Mesenchymal stem cell (in vitro differentiated cells and primary cell): ENCODE measurements at regions not wholly inside any gene's neighbourhood (a gene's known extent, or its start where the extent isn't known, plus 50 kb on each side); places are given as distances from the start of the nearest gene placed in this dataset.

ENCODE experiments used
- DNase-seq: peaks from one replicate; pipeline ENCODE4 v3.0.0-alpha.2; 2013
- H2AFZ ChIP-seq: one replicate; pipeline ENCODE4 v1.6.1; 2013; ENCODE audit warnings: low read depth, mild to moderate bottlenecking, control low read depth, inconsistent platforms, low read length, moderate library complexity
- H2AK5ac ChIP-seq: 2 replicates; pipeline ENCODE4 v1.6.1; 2013; ENCODE audit warnings: low read length, moderate library complexity, mild to moderate bottlenecking, inconsistent platforms; ENCODE audit not compliant: severe bottlenecking
- H2BK120ac ChIP-seq: one replicate; pipeline ENCODE4 v1.6.1; 2013; ENCODE audit warnings: low read depth, mild to moderate bottlenecking, inconsistent platforms, low read length, moderate library complexity
- H2BK12ac ChIP-seq, 2 experiments: one replicate each; pipeline ENCODE4 v1.6.1; 2013; ENCODE audit warnings: inconsistent platforms in 2 of 2, low read length in 2 of 2, mild to moderate bottlenecking in 2 of 2, moderate library complexity in 2 of 2, control low read depth in 1 of 2
- H2BK15ac ChIP-seq: one replicate; pipeline ENCODE4 v1.6.1; 2013; ENCODE audit warnings: mild to moderate bottlenecking, low read depth, inconsistent platforms; ENCODE audit not compliant: poor library complexity, severe bottlenecking
- H2BK5ac ChIP-seq: 2 replicates; pipeline ENCODE4 v1.6.1; 2013; ENCODE audit warnings: low read depth, mild to moderate bottlenecking, low read length, control low read depth, inconsistent platforms; ENCODE audit not compliant: poor library complexity, severe bottlenecking
- H3K14ac ChIP-seq, 2 experiments: one replicate each; pipeline ENCODE4 v1.6.1; 2013; ENCODE audit warnings: inconsistent platforms in 2 of 2, low read length in 2 of 2, control low read depth in 1 of 2, mild to moderate bottlenecking in 1 of 2, moderate library complexity in 1 of 2
- H3K18ac ChIP-seq, 2 experiments: one replicate each; pipeline ENCODE4 v1.6.1; 2013; ENCODE audit warnings: inconsistent platforms in 2 of 2, low read length in 2 of 2, control low read depth in 1 of 2, low read depth in 1 of 2, mild to moderate bottlenecking in 1 of 2
- H3K23ac ChIP-seq, 2 experiments: one replicate each; pipeline ENCODE4 v1.6.1; 2013; ENCODE audit warnings: inconsistent platforms in 2 of 2, low read length in 2 of 2, mild to moderate bottlenecking in 2 of 2, moderate library complexity in 2 of 2, control low read depth in 1 of 2
- H3K27ac ChIP-seq: 2 replicates; pipeline ENCODE4 v1.5.1; 2013; ENCODE audit warnings: mild to moderate bottlenecking, moderate library complexity, low read length, control low read depth, inconsistent platforms; ENCODE audit not compliant: poor library complexity, severe bottlenecking
- H3K27me3 ChIP-seq, 2 experiments: 2 replicates each; pipeline versions ENCODE4 v1.6.1 to v1.7.0; 2013; ENCODE audit warnings: low read length in 2 of 2, mild to moderate bottlenecking in 2 of 2, moderate library complexity in 2 of 2, control low read depth in 1 of 2, inconsistent platforms in 1 of 2; ENCODE audit not compliant: control insufficient read depth in 1 of 2, insufficient read depth in 1 of 2
- H3K36me3 ChIP-seq, 2 experiments: 2 replicates each; pipeline versions ENCODE4 v1.6.1 to v1.7.0; 2013; ENCODE audit warnings: low read length in 2 of 2, control low read depth in 1 of 2, inconsistent platforms in 1 of 2, low read depth in 1 of 2, mild to moderate bottlenecking in 1 of 2; ENCODE audit not compliant: insufficient read depth in 2 of 2, control insufficient read depth in 1 of 2
- H3K4ac ChIP-seq, 2 experiments: one replicate each; pipeline ENCODE4 v1.6.1; 2013; ENCODE audit warnings: inconsistent platforms in 2 of 2, low read length in 2 of 2, mild to moderate bottlenecking in 2 of 2, moderate library complexity in 2 of 2, control low read depth in 1 of 2, low read depth in 1 of 2
- H3K4me1 ChIP-seq: 2 replicates; pipeline ENCODE4 v1.6.1; 2013; ENCODE audit warnings: low read depth, low read length, control low read depth; ENCODE audit not compliant: control insufficient read depth, insufficient read depth
- H3K4me2 ChIP-seq: 2 replicates; pipeline ENCODE4 v1.6.1; 2013; ENCODE audit warnings: low read length, mild to moderate bottlenecking, inconsistent platforms; ENCODE audit not compliant: poor library complexity, severe bottlenecking
- H3K4me3 ChIP-seq, 2 experiments: 2 replicates each; pipeline versions ENCODE4 v1.5.1 to v1.7.0; 2013; ENCODE audit warnings: low read length in 2 of 2, mild to moderate bottlenecking in 2 of 2, control low read depth in 1 of 2, low read depth in 1 of 2; ENCODE audit not compliant: insufficient read depth in 1 of 2
- H3K79me1 ChIP-seq: replicated peaks from 2 replicates; pipeline ENCODE4 v1.6.1; 2013; ENCODE audit warnings: mild to moderate bottlenecking, control low read depth, low read length, inconsistent platforms; ENCODE audit not compliant: poor library complexity, severe bottlenecking
- H3K9ac ChIP-seq: 2 replicates; pipeline ENCODE4 v1.7.0; 2013; ENCODE audit warnings: mild to moderate bottlenecking, low read length, moderate library complexity
- H3K9me3 ChIP-seq: 2 replicates; pipeline ENCODE4 v1.7.0; 2013; ENCODE audit warnings: mild to moderate bottlenecking, low read length; ENCODE audit not compliant: control insufficient read depth
- H4K8ac ChIP-seq: one replicate; pipeline ENCODE4 v1.6.1; 2013; ENCODE audit warnings: inconsistent platforms, mild to moderate bottlenecking, low read length, moderate library complexity
- H4K91ac ChIP-seq: one replicate; pipeline ENCODE4 v1.6.1; 2013; ENCODE audit warnings: mild to moderate bottlenecking, low read length, inconsistent platforms
- WGBS: methylation state at CpG from one replicate; pipeline ENCODE4 v1.1.7; 2013; ENCODE audit warnings: mixed read lengths; 5-methylcytosine and 5-hydroxymethylcytosine counted together

DNA sequence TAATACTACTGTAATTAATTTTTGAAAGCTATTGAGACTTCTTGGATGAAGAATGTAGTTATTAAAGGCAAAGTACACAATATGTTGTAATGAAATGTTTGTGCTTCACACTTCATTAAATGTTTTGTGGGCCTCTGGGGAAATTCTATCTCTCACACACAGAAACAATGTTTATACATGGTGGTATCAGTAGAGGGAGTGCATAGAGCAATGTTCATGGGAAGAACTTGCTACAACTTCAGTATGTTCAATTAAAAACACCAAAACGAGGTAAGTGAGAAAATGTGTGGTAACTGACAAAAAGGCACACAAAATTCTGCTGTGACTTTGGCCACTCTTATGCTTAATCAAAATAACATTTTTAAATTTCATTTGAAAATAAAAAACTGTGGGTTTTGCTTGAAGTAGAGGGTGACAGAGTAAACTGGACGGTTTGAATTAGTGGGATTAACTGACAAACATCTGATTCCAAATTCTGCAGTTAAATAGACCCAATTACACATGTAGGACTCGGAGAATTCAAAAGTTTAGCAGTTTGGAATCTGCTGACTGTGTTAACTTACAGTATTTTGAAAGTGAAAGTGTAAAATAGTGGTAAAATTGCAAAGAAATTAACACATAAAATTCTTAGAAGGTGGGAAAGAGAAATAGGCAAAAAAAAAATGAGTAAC lies 111.4 kb upstream of the TTC29 start:
- H2AFZ ChIP-seq = no peak overlapping the region
- H3K27ac ChIP-seq = peak overlapping the region; percentile 24
- no peaks in the 10 kb centered on the region for H3K79me1 ChIP-seq
- H3K27me3 ChIP-seq = no peaks in the 10 kb centered on the region
- no peak overlapping the region for H3K4me2 ChIP-seq
- no peak overlapping the region for H2BK15ac ChIP-seq
- no peak overlapping the region for H4K91ac ChIP-seq
- no peak overlapping the region for H2BK12ac ChIP-seq
- no peak overlapping the region for H2BK5ac ChIP-seq
- H3K23ac ChIP-seq = no peak overlapping the region
- WGBS = 63% methylated on average over 1 of the region's 3 CpGs
- H3K18ac ChIP-seq = no peak overlapping the region
- peak overlapping the region in 1 of 2 experiments; percentile 71 for H3K4me3 ChIP-seq
- no peaks in the 10 kb centered on the region for H3K4me1 ChIP-seq
- no peak overlapping the region for H3K14ac ChIP-seq
- H2BK120ac ChIP-seq = no peak overlapping the region
- H3K9ac ChIP-seq = peak overlapping the region; percentile 86
- DNase-seq = peak; percentile 35
- H3K9me3 ChIP-seq = no peaks in the 10 kb centered on the region
- no peak overlapping the region for H3K4ac ChIP-seq
- H2AK5ac ChIP-seq = no peak overlapping the region
- no peak overlapping the region for H4K8ac ChIP-seq
- no peaks in the 10 kb centered on the region for H3K36me3 ChIP-seq

DNA sequence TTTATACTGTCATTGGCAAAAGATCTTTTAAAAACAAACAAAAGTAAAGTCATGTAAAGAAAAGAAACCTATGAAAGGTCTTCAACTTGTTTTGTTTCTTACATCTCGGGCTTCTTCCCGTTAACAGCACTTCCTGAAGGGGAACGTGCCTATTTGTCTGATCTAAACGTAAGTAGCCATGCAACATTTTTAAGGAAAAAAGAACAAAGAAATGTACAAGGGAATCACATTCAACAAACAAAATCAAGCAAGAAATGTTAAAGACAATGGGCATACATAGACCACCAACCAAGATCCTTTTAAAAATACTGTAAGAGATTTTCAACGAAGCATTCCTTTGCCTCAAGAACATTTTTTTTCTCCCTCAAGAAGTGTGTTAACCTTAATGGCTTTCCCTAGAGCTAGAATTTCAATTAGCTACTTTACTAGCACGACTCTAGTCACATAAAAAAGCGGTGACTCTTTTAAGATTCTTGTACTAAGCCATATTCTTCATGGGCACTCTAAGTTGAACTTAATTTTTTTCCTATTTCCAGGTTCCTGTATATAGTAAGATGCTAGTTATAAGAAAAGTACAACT lies 112.0 kb upstream of the TTC29 start:
- no peak overlapping the region for H2AFZ ChIP-seq

DNA sequence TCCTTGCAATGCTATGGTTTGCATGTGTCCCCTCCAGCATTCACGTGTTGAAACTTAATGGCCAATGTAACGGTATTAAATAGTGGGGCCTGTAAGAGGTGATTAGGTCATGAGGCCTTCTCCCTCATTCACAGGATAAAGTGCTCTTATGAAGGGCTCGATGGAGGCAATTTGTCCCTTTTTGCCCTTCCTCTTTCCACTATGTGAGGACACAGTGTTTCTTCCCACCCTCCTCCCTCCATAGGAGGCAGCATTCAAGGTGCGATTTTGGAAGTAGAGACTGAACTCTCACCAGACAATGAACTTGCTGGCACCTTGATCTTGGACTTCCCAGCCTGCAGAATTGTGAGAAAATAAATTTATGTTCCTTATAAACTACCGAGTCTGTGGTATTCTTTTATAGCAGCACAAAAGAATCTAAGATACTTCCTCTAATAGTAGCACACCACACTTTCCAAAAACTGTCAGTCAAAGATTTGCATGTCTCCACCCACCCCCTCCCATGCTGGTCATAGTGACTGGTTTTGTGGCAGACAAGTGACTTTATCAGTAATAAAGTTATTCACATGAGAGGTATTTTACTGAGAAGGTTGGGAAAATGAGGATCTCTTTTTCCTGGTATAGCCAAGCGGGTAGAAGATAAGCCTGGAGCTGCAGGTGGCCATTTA lies 113.5 kb upstream of the TTC29 start:
- Histone ChIP-seq H3K9ac (no peak overlapping the region), H3K4me1 (no peaks in the 10 kb centered on the region), H3K27me3 (no peaks in the 10 kb centered on the region), H3K27ac (no peak overlapping the region), H3K4me3 (no peak overlapping the region), H3K18ac (no peak overlapping the region), H4K8ac (no peak overlapping the region), H3K79me1 (no peaks in the 10 kb centered on the region), H2BK5ac (no peak overlapping the region), H2AFZ (no peak overlapping the region), H2AK5ac (no peak overlapping the region), H3K4me2 (no peak overlapping the region), H3K14ac (no peak overlapping the region), H2BK15ac (no peak overlapping the region), H3K23ac (no peak overlapping the region), H3K36me3 (no peaks in the 10 kb centered on the region), H2BK120ac (no peak overlapping the region), H3K9me3 (no peaks in the 10 kb centered on the region), H4K91ac (no peak overlapping the region), H3K4ac (no peak overlapping the region), H2BK12ac (no peak overlapping the region)
- WGBS = 94% methylated on average over 4 of the region's 6 CpGs
- no peak for DNase-seq

More for the DNA sequence above, 112.0 kb upstream of the TTC29 start:
- Histone ChIP-seq H3K79me1 (no peaks in the 10 kb centered on the region), H3K14ac (no peak overlapping the region), H3K4me2 (peak overlapping the region; percentile 1), H3K36me3 (no peaks in the 10 kb centered on the region), H3K27ac (no peak overlapping the region), H4K91ac (no peak overlapping the region), H3K27me3 (no peaks in the 10 kb centered on the region), H2BK120ac (no peak overlapping the region), H2AK5ac (no peak overlapping the region), H3K18ac (no peak overlapping the region), H2BK15ac (no peak overlapping the region), H2BK5ac (no peak overlapping the region), H4K8ac (no peak overlapping the region), H2BK12ac (no peak overlapping the region), H3K9ac (peak overlapping the region; percentile 86), H3K23ac (no peak overlapping the region), H3K4me3 (peak overlapping the region in 1 of 2 experiments; percentile 71), H3K4me1 (no peaks in the 10 kb centered on the region), H3K4ac (no peak overlapping the region), H3K9me3 (no peaks in the 10 kb centered on the region)
- peak; percentile 40 for DNase-seq
- WGBS = 50% methylated on average over 6 of the region's 7 CpGs

DNA sequence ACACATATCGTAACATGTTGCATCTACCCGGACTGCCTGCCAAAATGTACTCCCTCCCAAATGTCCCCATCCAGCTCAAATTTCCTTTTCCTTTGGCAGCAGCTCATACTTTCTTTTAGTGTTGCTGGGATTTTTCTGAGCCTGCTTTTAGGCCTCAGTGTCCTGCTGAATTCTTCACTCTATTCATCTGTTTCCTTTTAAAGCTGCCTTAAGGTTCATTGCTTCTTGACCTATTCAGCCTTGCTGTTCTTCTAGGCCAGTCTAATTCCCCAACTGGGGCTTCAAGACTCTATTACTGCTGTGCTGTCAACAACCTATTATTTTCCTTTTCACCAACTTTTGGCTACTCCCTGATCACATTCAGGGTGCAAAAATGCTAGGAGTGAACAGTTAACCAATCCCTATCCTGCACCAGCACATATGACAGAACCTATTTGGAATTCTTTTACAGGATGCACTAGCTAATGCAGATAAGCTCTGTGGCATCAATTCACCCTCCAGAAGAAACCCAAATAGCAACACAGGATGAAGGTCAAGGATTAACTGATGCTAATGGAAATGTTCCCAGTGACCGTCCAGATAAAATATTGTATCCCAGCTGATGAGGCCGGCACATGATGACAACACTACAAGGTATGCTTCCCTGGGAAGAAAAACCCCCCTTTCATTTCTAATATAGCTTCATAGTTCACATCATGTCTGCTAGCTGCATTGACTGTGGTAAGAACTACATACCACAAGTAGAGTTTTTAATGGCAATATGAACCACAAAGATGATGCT lies 114.7 kb upstream of the TTC29 start:
- Histone ChIP-seq H3K27me3 (no peaks in the 10 kb centered on the region), H3K9ac (peak overlapping the region; percentile 8), H3K36me3 (no peaks in the 10 kb centered on the region), H3K4ac (no peak overlapping the region), H2AK5ac (no peak overlapping the region), H2BK5ac (no peak overlapping the region), H2AFZ (no peak overlapping the region), H3K4me2 (no peak overlapping the region), H2BK120ac (no peak overlapping the region), H3K4me3 (no peak overlapping the region), H3K14ac (no peak overlapping the region), H2BK15ac (no peak overlapping the region), H2BK12ac (no peak overlapping the region), H4K8ac (no peak overlapping the region), H3K18ac (no peak overlapping the region), H3K4me1 (no peaks in the 10 kb centered on the region), H3K9me3 (no peaks in the 10 kb centered on the region), H4K91ac (no peak overlapping the region), H3K27ac (peak overlapping the region; percentile 72), H3K23ac (no peak overlapping the region), H3K79me1 (no peaks in the 10 kb centered on the region)
- 76% methylated on average over 4 of the region's 4 CpGs for WGBS
- peak; percentile 5 for DNase-seq
